ENCODE measurements at regions not wholly inside any gene's neighbourhood (a gene's known extent, or its start where the extent isn't known, plus 50 kb on each side); places are given as distances from the start of the nearest gene placed in this dataset.

- TF ChIP-seq POLR2AphosphoS5 (IDR thresholded peaks at IDR 0.05), result no peak
- TF ChIP-seq CTCF (IDR thresholded peaks at IDR 0.05), result no peak
- TF ChIP-seq POLR2A (IDR thresholded peaks at IDR 0.05), result no peak
- TF ChIP-seq EP300 (IDR thresholded peaks at IDR 0.05), result no peak
- Histone ChIP-seq H3K27ac (no peak overlapping the region), H3K4me1 (no peaks in the 10 kb centered on the region), H3K4me3 (no peak overlapping the region), H3K9me3 (no peaks in the 10 kb centered on the region), H3K27me3 (no peaks in the 10 kb centered on the region), H3K36me3 (no peaks in the 10 kb centered on the region)
- 87% methylated on average over 3 of the region's 3 CpGs for WGBS
- DNase-seq (ENCODE audit: low spot score in 2 of 2), result no peak
Measured at GRCh38 chr6:122147291-122147690, 252.2 kb upstream of the HSF2 start.

- TF ChIP-seq POLR2AphosphoS5 (IDR thresholded peaks at IDR 0.05) (no peak), CTCF (IDR thresholded peaks at IDR 0.05) (no peak), EP300 (IDR thresholded peaks at IDR 0.05) (no peak), POLR2A (IDR thresholded peaks at IDR 0.05) (no peak)
- DNase-seq (ENCODE audit: low spot score in 2 of 2), result no peak
- no peaks in the 10 kb centered on the region for H3K36me3 ChIP-seq
- H3K27me3 ChIP-seq, result no peaks in the 10 kb centered on the region
- H3K9me3 ChIP-seq, result no peaks in the 10 kb centered on the region
- no peak overlapping the region for H3K4me3 ChIP-seq
- no peaks in the 10 kb centered on the region for H3K4me1 ChIP-seq
- H3K27ac ChIP-seq, result no peak overlapping the region
- 57% methylated on average over 1 of the region's 1 CpG for WGBS
Measured at GRCh38 chr6:122151066-122151465, 248.4 kb upstream of the HSF2 start.

DNA sequence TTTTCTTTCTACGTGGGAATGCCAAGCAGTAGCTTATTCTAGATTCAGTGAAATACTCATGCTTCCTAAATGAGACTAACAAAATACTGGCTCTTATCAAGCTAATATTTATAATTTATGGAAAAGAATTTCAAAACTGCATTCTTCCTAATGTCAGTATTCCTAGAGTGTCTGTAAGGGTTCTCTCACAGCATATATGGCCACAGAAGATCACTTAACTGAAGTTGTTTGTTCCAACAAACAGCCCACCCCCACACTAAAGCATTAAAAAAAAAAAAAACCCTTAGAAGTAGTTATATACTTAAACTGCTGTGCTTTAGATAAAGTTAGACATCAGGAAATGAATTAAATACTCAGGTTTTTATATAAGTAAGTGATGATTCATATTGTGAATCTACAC lies 247.7 kb upstream of the HSF2 start:
- no peaks in the 10 kb centered on the region for H3K9me3 ChIP-seq
- H3K36me3 ChIP-seq, result no peaks in the 10 kb centered on the region
- WGBS, result 94% methylated on average over 1 of the region's 1 CpG
- no peaks in the 10 kb centered on the region for H3K4me1 ChIP-seq
- no peak overlapping the region for H3K4me3 ChIP-seq
- no peaks in the 10 kb centered on the region for H3K27me3 ChIP-seq
- no peak for DNase-seq (ENCODE audit: low spot score in 2 of 2)
- H3K27ac ChIP-seq, result no peak overlapping the region
- TF ChIP-seq POLR2AphosphoS5 (IDR thresholded peaks at IDR 0.05), result no peak

GRCh38 chr6:122153557-122153956 lies 245.9 kb upstream of the HSF2 start:
- WGBS, result 55% methylated on average over 3 of the region's 3 CpGs
- no peak overlapping the region for H3K27ac ChIP-seq

GRCh38 chr6:122154155-122154554 lies 245.3 kb upstream of the HSF2 start:
- no peak for TF ChIP-seq CTCF (IDR thresholded peaks at IDR 0.05)
- no peak for TF ChIP-seq POLR2A (IDR thresholded peaks at IDR 0.05)
- no peak for TF ChIP-seq POLR2AphosphoS5 (IDR thresholded peaks at IDR 0.05)
- TF ChIP-seq EP300 (IDR thresholded peaks at IDR 0.05), result no peak
- H3K4me1 ChIP-seq, result no peaks in the 10 kb centered on the region
- no peak overlapping the region for H3K27ac ChIP-seq
- WGBS, result 62% methylated on average over 1 of the region's 1 CpG
- DNase-seq (ENCODE audit: low spot score in 2 of 2), result no peak
- H3K9me3 ChIP-seq, result no peaks in the 10 kb centered on the region
- H3K36me3 ChIP-seq, result no peaks in the 10 kb centered on the region
- no peaks in the 10 kb centered on the region for H3K27me3 ChIP-seq
- no peak overlapping the region for H3K4me3 ChIP-seq

More at GRCh38 chr6:122153557-122153956, 245.9 kb upstream of the HSF2 start:
- Histone ChIP-seq H3K36me3 (no peaks in the 10 kb centered on the region), H3K9me3 (no peaks in the 10 kb centered on the region), H3K27me3 (no peaks in the 10 kb centered on the region), H3K4me1 (no peaks in the 10 kb centered on the region), H3K4me3 (no peak overlapping the region)
- no peak for TF ChIP-seq POLR2A (IDR thresholded peaks at IDR 0.05)
- TF ChIP-seq CTCF (IDR thresholded peaks at IDR 0.05), result no peak
- no peak for TF ChIP-seq POLR2AphosphoS5 (IDR thresholded peaks at IDR 0.05)
- no peak for TF ChIP-seq EP300 (IDR thresholded peaks at IDR 0.05)
- no peak for DNase-seq (ENCODE audit: low spot score in 2 of 2)

DNA sequence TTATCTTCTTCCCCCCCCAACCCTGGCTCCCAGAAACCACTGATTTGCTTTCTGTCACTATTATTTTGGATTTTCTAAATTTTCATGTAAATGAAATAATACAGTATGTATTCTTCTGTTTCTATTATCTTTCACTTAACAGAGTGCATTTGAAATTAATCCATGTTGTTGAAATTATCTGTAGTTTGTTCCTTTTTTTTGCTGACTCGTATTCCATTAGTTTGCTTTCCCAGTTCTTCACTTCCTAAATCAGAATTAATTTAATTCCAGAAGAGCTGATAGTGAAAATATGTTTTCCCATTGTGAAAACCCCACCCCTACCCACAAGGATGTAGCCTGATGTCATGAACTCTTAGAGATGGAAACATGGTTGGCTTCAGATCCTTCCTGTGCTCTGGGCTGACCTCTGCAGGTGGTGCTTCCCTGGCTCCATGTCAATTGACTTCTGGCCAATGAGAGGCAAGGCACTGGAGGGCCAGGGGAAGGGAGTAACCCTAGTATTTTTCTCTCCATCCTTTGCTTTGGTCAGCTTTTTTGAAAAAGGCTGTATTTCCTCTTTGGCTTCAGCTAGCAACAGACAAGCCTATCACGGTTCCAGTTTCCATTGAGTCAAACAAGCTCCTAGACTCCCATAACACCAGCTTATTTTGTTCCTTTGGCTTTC lies 244.4 kb upstream of the HSF2 start:
- WGBS, result 71% methylated on average over 2 of the region's 2 CpGs
- H3K9me3 ChIP-seq, result no peaks in the 10 kb centered on the region
- no peak overlapping the region for H3K4me3 ChIP-seq
- no peaks in the 10 kb centered on the region for H3K36me3 ChIP-seq
- H3K27me3 ChIP-seq, result no peaks in the 10 kb centered on the region
- DNase-seq (ENCODE audit: low spot score in 2 of 2), result no peak
- H3K27ac ChIP-seq, result no peak overlapping the region
- no peak for TF ChIP-seq POLR2AphosphoS5 (IDR thresholded peaks at IDR 0.05)
- no peak for TF ChIP-seq POLR2A (IDR thresholded peaks at IDR 0.05)
- TF ChIP-seq CTCF (IDR thresholded peaks at IDR 0.05), result no peak
- TF ChIP-seq EP300 (IDR thresholded peaks at IDR 0.05), result no peak
- H3K4me1 ChIP-seq, result no peaks in the 10 kb centered on the region

All from suprapubic skin (tissue), 4 donors.